GM12873 (cell line): ENCODE measurements at regions not wholly inside any gene's neighbourhood (a gene's known extent, or its start where the extent isn't known, plus 50 kb on each side); places are given as distances from the start of the nearest gene placed in this dataset.

Source experiments
- CTCF ChIP-seq: IDR thresholded peaks from 2 replicates; pipeline ENCODE4 v1.5.1; 2012; ENCODE audit warnings: low read depth, mild to moderate bottlenecking, moderate library complexity, low read length, control low read depth; ENCODE audit not compliant: insufficient read depth; ENCODE audit errors: missing control alignments

DNA sequence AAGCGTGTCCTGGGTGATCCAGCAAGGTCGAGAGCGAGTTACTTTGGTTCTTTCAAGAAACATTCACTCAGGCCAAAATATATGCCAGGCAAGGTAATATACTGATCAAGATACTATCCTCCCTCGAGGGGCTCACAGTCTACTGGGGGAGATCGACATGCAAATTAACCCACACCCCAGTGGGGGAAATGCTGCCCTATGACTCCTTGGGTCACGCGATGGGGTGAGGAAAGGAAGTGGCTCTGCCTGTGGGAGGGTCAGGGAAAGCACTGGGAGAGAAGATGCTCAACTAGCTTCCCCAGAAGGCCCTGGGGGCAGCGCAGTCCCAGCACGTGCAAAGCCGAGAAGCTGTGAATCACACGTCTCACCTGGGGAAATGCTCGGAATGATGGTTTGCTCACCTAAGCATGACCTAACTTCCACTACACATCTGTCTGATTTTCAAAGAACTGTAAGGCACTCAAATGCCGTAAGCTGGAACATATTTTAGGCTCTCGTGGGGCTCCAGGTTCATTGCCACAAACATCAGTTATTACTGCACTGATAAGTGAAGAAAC, 130.7 kb downstream of the RCN1 start:
- no peak for TF ChIP-seq CTCF

GRCh38 chr11:32224580-32224979, 133.7 kb downstream of the RCN1 start:
- no peak for TF ChIP-seq CTCF

DNA sequence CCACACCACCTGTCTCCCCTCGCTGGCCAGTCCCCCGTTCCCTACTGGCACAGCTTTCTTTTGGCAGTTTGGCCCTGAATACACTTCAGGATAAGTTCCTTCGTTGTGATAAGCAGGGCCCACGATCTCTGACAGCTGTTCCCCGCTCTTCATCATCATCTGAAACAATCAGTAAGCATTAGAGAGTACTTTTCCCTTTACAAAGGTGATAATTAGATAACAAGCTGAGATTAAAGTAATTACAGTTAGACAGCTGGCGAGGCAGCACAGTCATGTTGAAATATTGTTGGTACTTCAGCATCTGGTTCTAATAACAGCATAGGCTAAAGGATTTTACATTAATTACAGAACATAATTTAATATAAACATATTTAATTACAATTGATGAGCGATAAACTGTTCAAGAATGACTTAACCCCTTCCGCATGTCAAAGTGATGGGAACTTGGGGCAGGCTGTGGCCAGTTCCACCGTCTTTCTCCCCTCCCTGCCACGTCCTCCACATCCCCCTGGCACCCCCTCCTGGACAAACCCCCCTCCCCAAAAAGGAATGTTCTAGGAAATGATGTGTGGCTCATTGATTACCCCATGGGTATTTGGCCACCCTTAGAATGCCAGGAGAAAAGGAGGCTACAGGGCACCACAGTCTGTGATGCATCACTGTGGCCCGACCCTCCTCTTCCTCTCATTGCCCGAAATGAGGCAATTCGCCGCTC, 134.9 kb downstream of the RCN1 start:
- no peak for TF ChIP-seq CTCF

GRCh38 chr11:32226480-32226879, 135.6 kb downstream of the RCN1 start:
- no peak for TF ChIP-seq CTCF

GRCh38 chr11:32229576-32230240, 138.8 kb downstream of the RCN1 start:
- no peak for TF ChIP-seq CTCF

DNA sequence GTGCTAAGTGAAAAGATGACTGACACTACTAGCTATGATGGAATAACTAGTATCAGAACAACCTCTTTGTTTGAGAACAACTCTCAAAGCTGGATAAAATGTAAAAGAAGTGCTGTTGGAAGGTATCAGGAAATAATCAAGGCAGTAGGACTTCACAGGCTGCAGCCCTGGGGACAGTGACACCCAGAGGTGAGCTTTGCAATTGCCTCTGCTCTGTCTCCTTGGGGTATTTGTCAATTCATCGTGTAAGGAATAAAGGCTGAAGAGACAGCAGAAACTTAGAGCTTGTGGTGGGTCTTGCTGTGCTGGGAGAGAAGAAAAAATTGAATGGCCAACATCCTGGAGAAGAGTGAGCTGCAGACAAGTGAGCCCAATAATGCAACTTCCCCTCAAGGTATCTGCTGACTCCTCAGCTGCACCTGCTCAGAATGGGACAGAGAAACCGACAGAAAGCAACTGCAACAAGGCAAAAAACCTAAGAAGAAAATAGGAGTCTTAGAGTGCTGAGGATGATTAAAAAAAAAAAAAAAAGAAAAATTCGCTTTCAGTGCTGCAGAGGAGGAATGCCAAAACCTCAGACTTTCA, 141.1 kb downstream of the RCN1 start:
- TF ChIP-seq CTCF: peak; percentile 84

DNA sequence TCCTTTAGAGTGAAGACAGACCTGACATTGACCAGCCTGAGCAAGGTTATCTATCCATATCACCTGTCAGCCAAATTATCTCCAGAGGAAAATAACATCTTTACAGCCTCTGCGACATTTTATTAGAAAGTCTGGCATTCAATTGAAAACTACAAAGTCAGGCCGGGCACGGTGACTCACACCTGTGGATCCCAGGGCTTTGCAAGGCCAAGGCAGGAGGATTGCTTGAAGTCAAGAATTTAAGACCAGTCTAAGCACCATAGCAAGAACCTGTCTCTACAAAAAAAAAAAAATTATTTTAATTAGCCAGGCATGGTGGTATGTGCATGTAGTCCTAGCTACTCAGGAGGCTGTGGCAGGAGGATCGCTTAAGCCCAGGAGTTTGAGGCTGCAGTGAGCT, 141.6 kb downstream of the RCN1 start:
- TF ChIP-seq CTCF: no peak
